HG03378 (cell line): ENCODE measurements at regions not wholly inside any gene's neighbourhood (a gene's known extent, or its start where the extent isn't known, plus 50 kb on each side); places are given as distances from the start of the nearest gene placed in this dataset.

Source experiments
- ATAC-seq: cut with Tn5 transposase; IDR thresholded peaks from one replicate; pipeline ENCODE4 v1.9.1; 2021; ENCODE audit warnings: mild to moderate bottlenecking, moderate library complexity; ENCODE audit not compliant: unreplicated experiment

GRCh38 chr11:127568891-127569290, 568.3 kb upstream of the KIRREL3 start:
- no peak for ATAC-seq

- no peak for ATAC-seq
These were observed 566.8 kb upstream of the KIRREL3 start for GRCh38 chr11:127567237-127567932.

GRCh38 chr11:127564810-127565209, 564.2 kb upstream of the KIRREL3 start:
- no peak for ATAC-seq

DNA sequence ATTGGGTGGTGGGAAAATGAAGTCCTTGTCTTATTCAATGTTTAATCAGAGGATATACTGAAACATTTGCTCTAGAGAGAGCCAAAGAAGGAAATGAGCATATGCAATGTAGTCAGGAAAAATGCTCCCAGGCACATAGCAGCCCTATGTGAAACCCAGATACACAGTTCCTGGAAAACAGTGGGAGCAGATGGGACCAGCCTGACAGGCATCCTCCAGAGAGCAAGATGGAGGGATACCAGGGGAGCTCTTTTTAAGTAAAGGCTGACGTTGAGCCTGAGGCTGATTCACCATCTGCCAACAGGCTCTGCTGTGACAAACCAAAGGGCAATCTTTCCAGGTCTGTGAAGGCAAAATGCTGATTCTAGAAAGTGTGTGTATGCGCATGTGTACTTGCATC, 559.4 kb upstream of the KIRREL3 start:
- no peak for ATAC-seq

GRCh38 chr11:127552446-127552845, 551.9 kb upstream of the KIRREL3 start:
- ATAC-seq, result no peak

GRCh38 chr11:127531167-127531566, 530.6 kb upstream of the KIRREL3 start:
- ATAC-seq, result no peak

- no peak for ATAC-seq
These were observed 527.7 kb upstream of the KIRREL3 start for GRCh38 chr11:127528297-127528696.

DNA sequence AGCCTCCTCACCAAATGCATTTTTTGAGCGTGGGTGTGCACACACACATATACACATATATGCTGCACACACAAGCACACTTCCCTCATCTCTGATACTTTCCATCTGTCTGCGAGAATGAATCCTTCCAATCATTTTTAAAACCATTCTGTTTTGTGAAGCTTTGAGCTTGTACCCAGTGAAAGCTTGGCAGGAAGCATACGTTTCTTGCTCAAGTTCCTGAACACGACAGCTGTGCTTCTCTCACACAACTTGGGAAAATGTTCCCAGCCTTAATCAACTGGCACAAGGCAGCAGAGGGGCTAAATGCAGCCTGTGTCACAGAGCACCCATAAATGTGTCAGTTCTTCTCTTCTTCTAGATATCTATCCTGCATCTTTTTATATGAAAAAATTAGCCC, 524.0 kb upstream of the KIRREL3 start:
- ATAC-seq, result no peak

GRCh38 chr11:127521413-127521812, 520.8 kb upstream of the KIRREL3 start:
- no peak for ATAC-seq

GRCh38 chr11:127507851-127508250, 507.3 kb upstream of the KIRREL3 start:
- no peak for ATAC-seq

GRCh38 chr11:127506647-127507046, 506.1 kb upstream of the KIRREL3 start:
- no peak for ATAC-seq

DNA sequence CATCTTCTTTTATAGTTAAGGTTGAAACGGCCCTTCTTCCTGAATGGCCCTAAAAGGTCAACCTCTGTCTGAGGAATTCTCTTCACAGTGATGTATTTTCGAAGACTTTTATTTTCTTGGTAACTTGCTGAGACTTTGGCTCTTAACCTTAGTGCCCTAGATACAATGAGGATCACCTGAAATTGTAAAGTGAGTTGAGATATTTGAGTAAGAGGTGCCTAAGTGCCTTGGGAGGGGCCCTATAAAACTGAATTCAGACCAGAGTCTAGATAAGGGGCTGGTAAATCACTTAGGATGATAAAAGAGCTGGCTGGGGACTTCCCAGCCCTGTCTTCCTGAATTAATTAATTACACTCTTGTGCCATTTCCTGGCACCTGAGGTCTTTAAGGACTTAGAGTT, 505.6 kb upstream of the KIRREL3 start:
- ATAC-seq, result no peak

DNA sequence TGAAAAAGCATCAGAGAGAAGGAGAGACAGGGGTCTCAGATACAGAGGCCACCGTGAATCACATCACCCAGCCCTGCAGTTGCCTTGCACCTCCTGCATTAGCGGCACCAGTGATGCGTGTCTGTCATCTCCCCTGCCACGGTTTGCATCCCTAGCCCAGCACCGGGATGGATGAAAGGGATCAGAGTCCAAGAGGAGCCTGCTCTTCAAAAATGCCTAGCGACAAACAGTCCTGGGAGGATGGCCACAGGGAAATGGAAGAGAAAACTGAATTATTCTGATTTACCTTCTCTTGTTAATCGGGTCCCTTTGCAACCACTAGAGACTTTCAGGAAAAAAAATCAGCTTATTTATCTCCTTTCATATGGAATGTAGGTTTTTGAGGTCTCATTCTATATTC, 495.6 kb upstream of the KIRREL3 start:
- ATAC-seq, result no peak

GRCh38 chr11:127493330-127494022, 492.9 kb upstream of the KIRREL3 start:
- ATAC-seq, result no peak

GRCh38 chr11:127492029-127492428, 491.5 kb upstream of the KIRREL3 start:
- no peak for ATAC-seq

- no peak for ATAC-seq
These were observed 491.0 kb upstream of the KIRREL3 start for GRCh38 chr11:127491589-127491988.

- no peak for ATAC-seq
These were observed 490.3 kb upstream of the KIRREL3 start for GRCh38 chr11:127490896-127491295.

DNA sequence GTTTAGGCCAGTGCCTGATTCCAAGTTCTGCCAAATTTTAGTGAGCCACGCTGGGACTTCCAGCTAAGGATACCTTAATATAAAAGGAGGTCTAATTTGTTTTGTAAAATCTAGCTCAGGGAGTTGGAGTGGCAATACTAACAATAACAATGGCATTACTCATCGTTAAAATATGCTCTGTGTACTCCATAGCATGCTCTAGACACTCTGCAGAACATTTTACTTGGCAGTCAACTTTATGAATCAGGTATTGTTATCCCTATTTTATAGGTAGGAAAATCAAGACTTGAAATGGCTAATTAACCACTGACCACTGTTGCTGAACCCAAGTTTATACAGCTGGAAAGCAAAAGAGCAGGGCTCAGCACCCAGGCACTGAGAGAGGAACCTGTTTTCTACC, 485.0 kb upstream of the KIRREL3 start:
- ATAC-seq, result no peak

DNA sequence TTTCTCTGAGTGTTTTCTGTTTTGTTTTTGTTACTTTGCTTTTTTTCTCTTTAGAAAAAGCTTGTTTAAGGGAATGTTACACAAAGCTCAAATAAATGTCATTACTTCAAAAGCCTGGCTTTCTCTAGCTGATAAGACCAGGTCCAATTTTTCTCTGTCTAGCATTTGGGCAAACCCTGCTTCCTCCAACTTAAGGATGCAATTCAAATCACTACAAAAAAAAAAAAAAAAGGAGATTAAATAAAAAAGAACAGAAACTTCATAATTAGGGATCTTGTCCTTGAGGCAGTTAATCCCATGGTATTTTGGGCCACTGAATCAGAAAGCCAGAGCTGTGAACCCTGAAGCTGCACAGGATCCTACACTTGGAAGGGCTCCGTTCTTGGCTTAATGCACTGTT, 480.8 kb upstream of the KIRREL3 start:
- ATAC-seq, result no peak

- ATAC-seq, result no peak
These were observed 478.3 kb upstream of the KIRREL3 start for GRCh38 chr11:127478826-127479225.

- ATAC-seq, result no peak
These were observed 474.2 kb upstream of the KIRREL3 start for GRCh38 chr11:127474766-127475165.

DNA sequence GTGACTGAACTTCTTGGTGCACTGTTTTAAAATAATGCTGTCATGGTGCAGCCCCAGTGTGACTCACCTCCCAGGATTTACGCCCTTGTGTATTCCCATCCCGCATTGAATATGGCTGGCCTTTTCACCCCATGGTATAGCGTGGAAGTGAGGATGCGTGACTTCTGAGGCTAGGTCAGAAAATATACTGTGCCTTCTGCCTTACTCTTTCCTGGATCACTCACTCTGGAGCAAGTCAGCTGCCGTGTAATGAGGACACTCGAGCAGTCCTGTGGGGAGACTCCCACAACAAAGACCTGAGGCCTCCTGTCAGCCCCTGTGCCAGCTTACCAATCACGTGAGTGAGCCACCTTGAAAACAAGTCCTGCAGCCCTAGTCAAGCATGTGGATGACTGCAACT, 471.9 kb upstream of the KIRREL3 start:
- no peak for ATAC-seq

- no peak for ATAC-seq
These were observed 471.1 kb upstream of the KIRREL3 start for GRCh38 chr11:127471662-127472061.
